Posterior vena cava (tissue), 2 donors: ENCODE measurements at regions not wholly inside any gene's neighbourhood (a gene's known extent, or its start where the extent isn't known, plus 50 kb on each side); places are given as distances from the start of the nearest gene placed in this dataset.
"Not testable (repeated sequence)": the region's sequence is repeated elsewhere in the genome, so short reads cannot be mapped to it uniquely, and the experiment has no call there.

Source experiments
- DNase-seq: peaks from one replicate; pipeline ENCODE4 v3.0.0-alpha.2; 2020; ENCODE audit warnings: low spot score
- intact Hi-C, 2 donors: fragments of 100-400 bp; cut with DNase I; formaldehyde crosslinking; loops; one replicate each; pipeline versions ENCODE4 v1.14.1 to v1.14.2; 2022 to 2023
- donor health status: DM: yes; HTN: yes; CAD: no.
- donor health status: DM: yes; HTN: yes; CAD: no.

DNA sequence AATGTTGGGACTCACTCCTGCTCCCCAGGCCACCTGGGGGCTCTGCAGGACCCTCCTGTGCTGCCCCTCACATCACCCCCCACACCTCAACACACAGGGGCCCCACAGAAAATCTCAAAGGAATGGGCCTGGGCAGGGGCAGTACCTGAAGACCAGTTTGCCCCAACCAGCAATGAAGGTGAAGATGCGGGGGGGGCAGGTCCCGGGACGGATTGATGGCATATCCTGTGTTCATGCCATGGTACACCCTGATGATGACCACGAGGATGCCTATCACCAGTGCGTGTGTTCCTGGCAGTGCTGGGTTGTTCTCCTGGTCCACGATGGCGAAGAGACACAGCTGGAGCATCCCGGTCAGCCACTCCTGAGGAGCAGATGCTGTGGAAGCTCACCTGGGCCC lies 663.0 kb downstream of the FOXD4L5 start:
- peak; percentile 60 for DNase-seq
- intact Hi-C loops = not testable (repeated sequence)
